ENCODE measurements at regions not wholly inside any gene's neighbourhood (a gene's known extent, or its start where the extent isn't known, plus 50 kb on each side); places are given as distances from the start of the nearest gene placed in this dataset.

DNA sequence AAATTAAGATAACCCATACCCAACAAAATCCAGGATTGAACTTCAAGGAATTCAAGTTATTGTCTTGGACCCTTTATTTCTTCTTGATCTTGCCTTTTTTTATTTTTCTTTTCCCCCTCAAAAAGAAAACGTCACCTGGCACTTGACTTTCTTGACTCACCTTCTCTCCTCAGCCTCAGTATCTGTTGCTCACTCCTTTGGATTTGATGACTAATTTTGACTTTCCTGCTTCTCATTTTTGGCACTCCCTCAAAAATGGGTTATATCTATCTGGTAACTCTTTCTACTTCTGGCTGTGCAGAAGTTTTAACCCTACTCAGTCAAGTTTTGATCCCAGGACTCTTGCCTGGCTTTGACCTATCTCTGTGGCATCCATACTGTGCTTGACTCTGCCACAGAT is 66.6 kb upstream of the SPATA31D4 start:
- no peaks in the 10 kb centered on the region for H4K20me1 ChIP-seq (ENCODE audit: insufficient read depth, low read length)
- H3K4me3 ChIP-seq (ENCODE audit: insufficient read depth, low read length), result no peak overlapping the region
- TF ChIP-seq, protein P1, sequence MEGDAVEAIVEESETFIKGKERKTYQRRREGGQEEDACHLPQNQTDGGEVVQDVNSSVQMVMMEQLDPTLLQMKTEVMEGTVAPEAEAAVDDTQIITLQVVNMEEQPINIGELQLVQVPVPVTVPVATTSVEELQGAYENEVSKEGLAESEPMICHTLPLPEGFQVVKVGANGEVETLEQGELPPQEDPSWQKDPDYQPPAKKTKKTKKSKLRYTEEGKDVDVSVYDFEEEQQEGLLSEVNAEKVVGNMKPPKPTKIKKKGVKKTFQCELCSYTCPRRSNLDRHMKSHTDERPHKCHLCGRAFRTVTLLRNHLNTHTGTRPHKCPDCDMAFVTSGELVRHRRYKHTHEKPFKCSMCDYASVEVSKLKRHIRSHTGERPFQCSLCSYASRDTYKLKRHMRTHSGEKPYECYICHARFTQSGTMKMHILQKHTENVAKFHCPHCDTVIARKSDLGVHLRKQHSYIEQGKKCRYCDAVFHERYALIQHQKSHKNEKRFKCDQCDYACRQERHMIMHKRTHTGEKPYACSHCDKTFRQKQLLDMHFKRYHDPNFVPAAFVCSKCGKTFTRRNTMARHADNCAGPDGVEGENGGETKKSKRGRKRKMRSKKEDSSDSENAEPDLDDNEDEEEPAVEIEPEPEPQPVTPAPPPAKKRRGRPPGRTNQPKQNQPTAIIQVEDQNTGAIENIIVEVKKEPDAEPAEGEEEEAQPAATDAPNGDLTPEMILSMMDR (IDR thresholded peaks at IDR 0.05; ENCODE audit: extremely low read depth, low read depth, low read length), result no peak
- peak; percentile 88 for DNase-seq (ENCODE audit: insufficient read length, low spot score, missing footprints)
- H3K79me2 ChIP-seq (ENCODE audit: insufficient read depth, low read length), result no peaks in the 10 kb centered on the region
- no peak overlapping the region for H3K27ac ChIP-seq (ENCODE audit: low read depth, low read length)
- H3K27me3 ChIP-seq (ENCODE audit: insufficient read depth, low read length), result no peaks in the 10 kb centered on the region
- H3K36me3 ChIP-seq (ENCODE audit: insufficient read depth, low read length), result no peaks in the 10 kb centered on the region
- H2AFZ ChIP-seq (ENCODE audit: low read length), result no peak overlapping the region
- no peaks in the 10 kb centered on the region for H3K9me3 ChIP-seq (ENCODE audit: low read depth, low read length)
- no peak overlapping the region for H3K4me2 ChIP-seq (ENCODE audit: insufficient read depth, low read length)
- H3K4me1 ChIP-seq (ENCODE audit: insufficient read depth, low read length), result peaks cover 6% of the 10 kb centered on the region

DNA sequence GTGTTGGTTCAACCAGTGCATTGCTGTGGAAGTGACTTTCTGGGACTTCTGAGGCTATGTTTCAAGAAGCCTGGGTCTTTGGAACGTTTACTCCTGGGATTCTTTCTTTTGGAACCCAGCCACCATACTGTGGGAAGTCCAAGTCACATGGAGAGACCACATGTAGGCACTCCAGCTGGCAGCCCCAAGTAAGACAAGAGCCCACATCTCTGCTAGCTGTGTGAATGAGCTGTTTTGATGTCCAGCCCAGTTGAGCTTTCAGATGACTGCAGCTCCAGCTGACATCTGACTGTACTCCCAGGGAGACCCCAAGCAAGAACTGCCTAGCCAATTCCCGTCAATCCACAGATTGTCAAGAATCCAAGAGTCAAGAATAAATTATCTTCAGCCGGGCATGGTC is 60.1 kb upstream of the SPATA31D4 start:
- Histone ChIP-seq H2AFZ (ENCODE audit: low read length) (no peak overlapping the region), H3K27ac (ENCODE audit: low read depth, low read length) (no peak overlapping the region), H3K4me3 (ENCODE audit: insufficient read depth, low read length) (no peak overlapping the region), H3K9me3 (ENCODE audit: low read depth, low read length) (no peaks in the 10 kb centered on the region), H3K27me3 (ENCODE audit: insufficient read depth, low read length) (no peaks in the 10 kb centered on the region), H3K79me2 (ENCODE audit: insufficient read depth, low read length) (no peaks in the 10 kb centered on the region), H4K20me1 (ENCODE audit: insufficient read depth, low read length) (no peaks in the 10 kb centered on the region), H3K36me3 (ENCODE audit: insufficient read depth, low read length) (no peaks in the 10 kb centered on the region), H3K4me2 (ENCODE audit: insufficient read depth, low read length) (no peak overlapping the region), H3K4me1 (ENCODE audit: insufficient read depth, low read length) (peaks cover 8% of the 10 kb centered on the region)
- TF ChIP-seq, protein P1 (IDR thresholded peaks at IDR 0.05; ENCODE audit: extremely low read depth, low read depth, low read length), result no peak
- no peak for DNase-seq (ENCODE audit: insufficient read length, low spot score, missing footprints)

DNA sequence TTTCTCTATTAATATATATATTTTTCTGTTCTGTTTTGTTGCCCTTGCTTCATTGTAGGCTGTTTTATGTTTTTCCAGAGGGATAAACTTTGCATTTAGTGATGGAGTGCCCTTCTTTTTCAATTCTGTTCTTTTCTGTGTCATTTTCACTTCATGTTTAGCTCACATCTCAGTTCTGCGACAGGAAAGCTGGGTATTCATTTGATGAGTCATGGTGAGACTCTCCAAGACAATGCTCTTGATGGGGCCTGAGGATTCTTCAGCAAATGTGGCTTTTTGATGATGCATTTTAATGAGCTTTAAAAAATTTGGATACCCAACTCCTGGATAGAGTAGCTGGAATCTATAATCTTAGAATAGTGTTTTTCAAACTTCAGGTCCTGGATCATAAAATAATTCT is 56.5 kb upstream of the SPATA31D4 start:
- peak; percentile 91 for DNase-seq (ENCODE audit: insufficient read length, low spot score, missing footprints)
- Histone ChIP-seq H3K27me3 (ENCODE audit: insufficient read depth, low read length) (no peaks in the 10 kb centered on the region), H3K9me3 (ENCODE audit: low read depth, low read length) (no peaks in the 10 kb centered on the region), H3K27ac (ENCODE audit: low read depth, low read length) (peak overlapping the region; percentile 32), H3K36me3 (ENCODE audit: insufficient read depth, low read length) (no peaks in the 10 kb centered on the region), H4K20me1 (ENCODE audit: insufficient read depth, low read length) (no peaks in the 10 kb centered on the region), H2AFZ (ENCODE audit: low read length) (peak overlapping the region; percentile 1), H3K79me2 (ENCODE audit: insufficient read depth, low read length) (no peaks in the 10 kb centered on the region), H3K4me3 (ENCODE audit: insufficient read depth, low read length) (no peak overlapping the region), H3K4me1 (ENCODE audit: insufficient read depth, low read length) (peaks cover 11% of the 10 kb centered on the region), H3K4me2 (ENCODE audit: insufficient read depth, low read length) (peak overlapping the region; percentile 45)
- TF ChIP-seq, protein P1 (IDR thresholded peaks at IDR 0.05; ENCODE audit: extremely low read depth, low read depth, low read length), result no peak

DNA sequence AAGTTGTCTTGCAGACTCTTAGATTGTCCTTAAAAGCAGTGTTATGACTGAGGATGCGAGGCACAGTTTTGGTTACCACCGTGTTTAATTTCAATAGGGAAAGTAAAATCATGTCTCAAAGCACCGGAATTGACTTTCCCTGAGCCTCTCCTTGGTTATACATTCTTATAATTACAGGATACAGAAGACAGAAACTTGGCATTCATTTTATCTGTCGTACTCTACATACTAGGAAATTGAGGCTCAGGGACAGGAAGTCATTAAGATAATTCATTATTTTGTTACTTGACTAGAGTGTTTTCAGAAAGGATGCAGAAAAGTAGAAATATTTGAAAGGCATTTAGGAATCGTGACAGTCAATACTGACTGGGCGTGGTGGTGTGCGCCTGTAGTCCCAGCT is 54.0 kb upstream of the SPATA31D4 start:
- no peak overlapping the region for H3K27ac ChIP-seq (ENCODE audit: low read depth, low read length)
- no peaks in the 10 kb centered on the region for H3K36me3 ChIP-seq (ENCODE audit: insufficient read depth, low read length)
- no peaks in the 10 kb centered on the region for H3K9me3 ChIP-seq (ENCODE audit: low read depth, low read length)
- TF ChIP-seq, protein P1 (IDR thresholded peaks at IDR 0.05; ENCODE audit: extremely low read depth, low read depth, low read length), result no peak
- no peaks in the 10 kb centered on the region for H3K79me2 ChIP-seq (ENCODE audit: insufficient read depth, low read length)
- peaks cover 11% of the 10 kb centered on the region for H3K4me1 ChIP-seq (ENCODE audit: insufficient read depth, low read length)
- H2AFZ ChIP-seq (ENCODE audit: low read length), result no peak overlapping the region
- H3K4me3 ChIP-seq (ENCODE audit: insufficient read depth, low read length), result no peak overlapping the region
- H3K27me3 ChIP-seq (ENCODE audit: insufficient read depth, low read length), result no peaks in the 10 kb centered on the region
- H4K20me1 ChIP-seq (ENCODE audit: insufficient read depth, low read length), result no peaks in the 10 kb centered on the region
- H3K4me2 ChIP-seq (ENCODE audit: insufficient read depth, low read length), result no peak overlapping the region
- DNase-seq (ENCODE audit: insufficient read length, low spot score, missing footprints), result no peak
